K562 (cell line): ENCODE measurements at regions not wholly inside any gene's neighbourhood (a gene's known extent, or its start where the extent isn't known, plus 50 kb on each side); places are given as distances from the start of the nearest gene placed in this dataset.

Experiments used
- ATAC-seq: fragments of 200-7000 bp; cut with Tn5 transposase; 3 replicates; pipeline ENCODE4 v1.9.1; 2020; ENCODE audit warnings: moderate library complexity
- BruUV-seq: library from RNA; stranded (reverse); fragments of 400-500 nt; replicated peaks from 2 replicates; lab custom pipeline; 2021; lab: Mats Ljungman, UMichigan
- CTCF ChIA-PET: fragments of 300-600 bp; formaldehyde crosslinking; extraction: SDS; loops from one replicate; lab custom pipeline; 2021; ENCODE audit warnings: low intra/inter-chr PET ratio; lab: Yijun Ruan, JAX
- POLR2A ChIA-PET: fragments of 300-600, 350-650 bp; sonication (Branson Sonifier 250); formaldehyde crosslinking; extraction: SDS; loops from one replicate; lab custom pipeline; 2021; ENCODE audit warnings: antibody characterized with exemption, inconsistent platforms; lab: Yijun Ruan, JAX
- DNase-seq, 4 experiments: peaks; one replicate each; pipeline versions ENCODE4 v3.0.0 to v3.0.0-alpha.2; 2011 to 2018; ENCODE audit warnings: low spot score in 3 of 4, mixed read lengths in 3 of 4; ENCODE audit errors: extremely low read depth in 1 of 4
- FAIRE-seq: peaks from 2 replicates; lab custom pipeline; 2011; peaks lifted over from hg19 to GRCh38; lab: Jason Lieb, UNC
- H2AFZ ChIP-seq: 2 replicates; pipeline ENCODE4 v1.6.0; 2011; ENCODE audit warnings: low read depth, low read length, control low read depth, inconsistent platforms
- H3K27ac ChIP-seq: fragments of 200-600 bp; 3 replicates; pipeline ENCODE4 v1.8.0; 2011; ENCODE audit warnings: low read depth, mild to moderate bottlenecking, control low read depth, inconsistent platforms, low read length, moderate library complexity, mixed read lengths; ENCODE audit errors: extremely low read depth
- H3K27me3 ChIP-seq, 2 experiments: fragments of 300-600 bp in 1 of 2; 2 replicates in 1 of 2; 3 replicates in 1 of 2; pipeline versions ENCODE4 v1.6.0 to v1.8.0; 2011; ENCODE audit warnings: inconsistent platforms in 2 of 2, low read length in 2 of 2, mild to moderate bottlenecking in 1 of 2, mixed read lengths in 1 of 2, moderate library complexity in 1 of 2; ENCODE audit not compliant: control insufficient read depth in 2 of 2, insufficient read depth in 2 of 2
- H3K36me3 ChIP-seq: fragments of 300-600 bp; 3 replicates; pipeline ENCODE4 v1.8.0; 2011; ENCODE audit warnings: mild to moderate bottlenecking, low read length, inconsistent platforms; ENCODE audit not compliant: control insufficient read depth, insufficient read depth
- H3K4me1 ChIP-seq, 2 experiments: fragments of 200-600 bp in 1 of 2; replicated peaks in 1 of 2; 2 replicates in 1 of 2; 3 replicates in 1 of 2; pipeline versions ENCODE4 v1.5.1 to v1.8.0; 2011; ENCODE audit warnings: inconsistent platforms in 2 of 2, low read length in 2 of 2, mild to moderate bottlenecking in 1 of 2, mixed read lengths in 1 of 2, moderate library complexity in 1 of 2; ENCODE audit not compliant: control insufficient read depth in 2 of 2, insufficient read depth in 2 of 2
- H3K4me2 ChIP-seq: 2 replicates; pipeline ENCODE4 v1.6.1; 2011; ENCODE audit warnings: low read length, control low read depth, inconsistent platforms, mixed read lengths; ENCODE audit not compliant: insufficient read depth
- H3K4me3 ChIP-seq: fragments of 200-600 bp; sonication (generic), shearing (Covaris generic); 2 replicates; pipeline ENCODE4 v1.5.1; 2016; ENCODE audit warnings: control low read depth, inconsistent platforms
- H3K79me2 ChIP-seq: fragments of 200-600 bp; 3 replicates; pipeline ENCODE4 v1.8.0; 2011; ENCODE audit warnings: low read length, inconsistent platforms; ENCODE audit not compliant: control insufficient read depth, insufficient read depth
- H3K9ac ChIP-seq, 2 experiments: 2 replicates each; pipeline versions ENCODE4 v1.6.0 to v1.6.1; 2011; ENCODE audit warnings: low read depth in 2 of 2, low read length in 2 of 2, control low read depth in 1 of 2, inconsistent platforms in 1 of 2, mild to moderate bottlenecking in 1 of 2, mixed read lengths in 1 of 2; ENCODE audit not compliant: insufficient read depth in 1 of 2
- H3K9me1 ChIP-seq: one replicate; pipeline ENCODE4 v1.6.0; 2011; ENCODE audit warnings: inconsistent platforms, mild to moderate bottlenecking, low read length, moderate library complexity; ENCODE audit not compliant: control insufficient read depth, insufficient read depth
- H3K9me3 ChIP-seq: replicated peaks from 2 replicates; pipeline ENCODE4 v1.5.1; 2011; ENCODE audit warnings: low read depth, low read length, inconsistent platforms; ENCODE audit not compliant: control insufficient read depth, insufficient read depth
- H4K20me1 ChIP-seq: replicated peaks from 2 replicates; pipeline ENCODE4 v1.6.1; 2011; ENCODE audit warnings: low read length, inconsistent platforms, mixed read lengths; ENCODE audit not compliant: control insufficient read depth, insufficient read depth
- MBD2 ChIP-seq: sonication (generic); IDR thresholded peaks from 2 replicates; pipeline ENCODE4 v1.6.1; 2016; ENCODE audit warnings: low read depth, borderline replicate concordance
- RCOR1 ChIP-seq, 2 experiments: IDR thresholded peaks; 2 replicates each; pipeline ENCODE4 v1.6.1; 2012; ENCODE audit warnings: low read depth in 2 of 2, low read length in 2 of 2, borderline replicate concordance in 1 of 2, improper control_type of control experiment in 1 of 2
- SAFB ChIP-seq: fragments of 200-400 bp; formaldehyde crosslinking; IDR thresholded peaks from 2 replicates; pipeline ENCODE4 v1.6.1; 2017; ENCODE audit warnings: low read depth, low read length, borderline replicate concordance
- SIRT6 ChIP-seq: IDR thresholded peaks from one replicate; pipeline ENCODE4 v1.6.1; 2012; ENCODE audit warnings: low read depth, mild to moderate bottlenecking, control low read depth, inconsistent platforms, low read length, moderate library complexity
- TCF7 ChIP-seq: sonication (generic); IDR thresholded peaks from 2 replicates; pipeline ENCODE4 v1.6.1; 2016; ENCODE audit warnings: antibody characterized with exemption, borderline replicate concordance
- TCFL5 ChIP-seq: fragments of 250-450 bp; sonication (Bioruptor Pico); conservative IDR thresholded peaks from 2 replicates; pipeline ENCODE4 v1.6.1; 2021; ENCODE audit warnings: mild to moderate bottlenecking, moderate library complexity, matching md5 sums
- ZNF24 ChIP-seq: fragments of 450-650 bp; IDR thresholded peaks from 2 replicates; pipeline ENCODE4 v1.6.1; 2016
- ZNF77 ChIP-seq: fragments of 250-450 bp; sonication (Bioruptor Pico); IDR thresholded peaks from 2 replicates; pipeline ENCODE4 v1.5.0; 2020
- ZNF778 ChIP-seq: fragments of 450-650 bp; formaldehyde crosslinking; IDR thresholded peaks from 2 replicates; pipeline ENCODE4 v1.4.0; 2020; ENCODE audit warnings: mild to moderate bottlenecking, moderate library complexity
- WGBS: fragments of 100-300 bp; shearing (Covaris generic); methylation state at CpG from one replicate; pipeline ENCODE4 v1.1.6; 2016; ENCODE audit warnings: low coverage, mixed read lengths; ENCODE audit not compliant: insufficient coverage; ENCODE audit errors: missing lambda C conversion rate; 5-methylcytosine and 5-hydroxymethylcytosine counted together
- in situ Hi-C: fragments of 300-500 bp; cut with MboI; formaldehyde crosslinking; loops from 4 replicates; pipeline ENCODE4 v1.15.0; 2018; ENCODE audit warnings: inconsistent platforms, mixed read lengths
- intact Hi-C: fragments of 100-400 bp; cut with micrococcal nuclease; formaldehyde crosslinking; loops from 2 replicates; pipeline ENCODE4 v1.14.2; 2022
- TF ChIP-seq, protein P1 (sequence below): fragments of 450-650 bp; IDR thresholded peaks from 2 replicates; pipeline ENCODE4 v1.6.1; 2016; ENCODE audit warnings: borderline replicate concordance
- TF ChIP-seq, protein P2 (sequence below): fragments of 450-650 bp; formaldehyde crosslinking; conservative IDR thresholded peaks from 2 replicates; pipeline ENCODE4 v1.4.0; 2022; ENCODE audit warnings: mild to moderate bottlenecking, missing genetic modification characterization
- TF ChIP-seq, protein P3 (sequence below): fragments of 450-650 bp; formaldehyde crosslinking; IDR thresholded peaks from 2 replicates; pipeline ENCODE4 v1.4.0; 2022; ENCODE audit warnings: missing genetic modification characterization

DNA sequence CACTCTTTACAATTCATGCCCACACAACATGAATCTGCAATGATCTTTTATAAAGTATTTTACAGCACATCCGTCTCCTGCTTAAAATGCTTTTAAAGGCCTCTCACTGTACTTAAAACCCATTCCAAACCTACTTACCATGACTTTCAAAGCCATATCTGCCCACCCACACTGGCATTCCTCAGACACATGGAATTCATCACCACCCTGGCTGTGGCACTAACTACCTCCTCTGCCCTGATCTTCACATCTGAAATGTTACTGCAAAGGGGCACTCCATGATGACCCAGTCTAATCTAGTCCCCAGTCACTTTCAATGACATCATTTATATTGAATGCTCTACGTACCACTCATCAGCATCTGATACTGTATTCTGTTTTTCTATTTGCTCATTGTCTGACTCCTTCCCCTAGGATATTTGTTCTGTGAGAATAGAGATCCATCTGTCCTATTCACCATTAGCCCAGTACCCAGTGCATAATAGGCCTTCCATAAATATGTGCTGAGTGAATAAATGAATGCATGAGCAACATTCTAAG is 193.2 kb upstream of the KIF2A start:
- 4% methylated on average over 2 of the region's 2 CpGs for WGBS
- no peak overlapping the region for H3K9ac ChIP-seq
- no peaks in the 10 kb centered on the region; the same call in 1 of the 2 replicates for H4K20me1 ChIP-seq
- ChIA-PET CTCF (no interaction called here), POLR2A (no interaction called here)
- no peak overlapping the region for H3K4me3 ChIP-seq
- H3K27me3 ChIP-seq: no peaks in the 10 kb centered on the region
- no peak for FAIRE-seq
- H3K27ac ChIP-seq: no peak overlapping the region
- H3K36me3 ChIP-seq: no peaks in the 10 kb centered on the region
- no peak for DNase-seq
- in situ Hi-C loops: no loop called here
- H3K9me3 ChIP-seq: no peaks in the 10 kb centered on the region
- no peak overlapping the region for H2AFZ ChIP-seq
- no TSS peak for BruUV-seq
- H3K4me1 ChIP-seq: no peaks in the 10 kb centered on the region
- intact Hi-C loops: no loop called here
- H3K9me1 ChIP-seq: no peaks in the 10 kb centered on the region
- ATAC-seq: no peak
- no peaks in the 10 kb centered on the region for H3K79me2 ChIP-seq
- H3K4me2 ChIP-seq: no peak overlapping the region
- TF ChIP-seq ZNF778 (CRISPR knock-in tag) (no peak), SAFB (no peak)
- TF ChIP-seq, protein P1, sequence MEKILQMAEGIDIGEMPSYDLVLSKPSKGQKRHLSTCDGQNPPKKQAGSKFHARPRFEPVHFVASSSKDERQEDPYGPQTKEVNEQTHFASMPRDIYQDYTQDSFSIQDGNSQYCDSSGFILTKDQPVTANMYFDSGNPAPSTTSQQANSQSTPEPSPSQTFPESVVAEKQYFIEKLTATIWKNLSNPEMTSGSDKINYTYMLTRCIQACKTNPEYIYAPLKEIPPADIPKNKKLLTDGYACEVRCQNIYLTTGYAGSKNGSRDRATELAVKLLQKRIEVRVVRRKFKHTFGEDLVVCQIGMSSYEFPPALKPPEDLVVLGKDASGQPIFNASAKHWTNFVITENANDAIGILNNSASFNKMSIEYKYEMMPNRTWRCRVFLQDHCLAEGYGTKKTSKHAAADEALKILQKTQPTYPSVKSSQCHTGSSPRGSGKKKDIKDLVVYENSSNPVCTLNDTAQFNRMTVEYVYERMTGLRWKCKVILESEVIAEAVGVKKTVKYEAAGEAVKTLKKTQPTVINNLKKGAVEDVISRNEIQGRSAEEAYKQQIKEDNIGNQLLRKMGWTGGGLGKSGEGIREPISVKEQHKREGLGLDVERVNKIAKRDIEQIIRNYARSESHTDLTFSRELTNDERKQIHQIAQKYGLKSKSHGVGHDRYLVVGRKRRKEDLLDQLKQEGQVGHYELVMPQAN: no peak
- TF ChIP-seq, all 486 proteins: peak for 0

DNA sequence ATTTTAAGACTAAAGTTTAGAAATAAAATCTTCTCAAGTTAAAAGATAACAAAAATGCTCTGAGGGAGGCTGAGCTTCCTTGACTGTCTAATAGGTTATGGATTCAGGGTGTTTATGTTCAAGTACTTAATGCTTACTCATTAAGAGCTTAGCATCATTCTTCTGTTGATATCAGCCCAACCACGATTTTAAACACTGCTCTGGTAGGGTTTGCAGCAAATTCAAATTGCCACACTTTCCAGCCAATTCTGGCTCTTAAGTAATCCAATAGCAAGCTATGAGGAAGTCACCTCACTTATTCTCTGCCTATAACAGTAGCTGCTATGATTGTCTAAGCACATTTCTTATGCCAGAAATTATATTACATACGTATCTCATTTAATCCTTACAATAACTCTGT is 191.0 kb upstream of the KIF2A start:
- Histone ChIP-seq H2AFZ (no peak overlapping the region), H3K9me3 (no peaks in the 10 kb centered on the region), H3K27me3 (peaks cover 0 to 4% of the 10 kb centered on the region in 2 experiments; a peak in 1 of 5 replicates), H3K4me2 (no peak overlapping the region), H3K79me2 (no peaks in the 10 kb centered on the region), H3K27ac (no peak overlapping the region), H3K4me3 (no peak overlapping the region), H4K20me1 (no peaks in the 10 kb centered on the region; the same call in 1 of the 2 replicates), H3K4me1 (no peaks in the 10 kb centered on the region), H3K9me1 (no peaks in the 10 kb centered on the region), H3K9ac (no peak overlapping the region), H3K36me3 (no peaks in the 10 kb centered on the region)
- 0% methylated on average over 2 of the region's 2 CpGs for WGBS
- ChIA-PET CTCF (no interaction called here), POLR2A (no interaction called here)
- ATAC-seq: no peak
- DNase-seq: no peak
- BruUV-seq: no TSS peak
- in situ Hi-C loops (no loop called here), intact Hi-C loops (no loop called here)
- no peak for FAIRE-seq
- TF ChIP-seq MBD2 (no peak), RCOR1 (IDR thresholded peaks at IDR 0.05; ENCODE audit: borderline replicate concordance in 1 of 2, low read depth in 2 of 2, low read length in 2 of 2) (no peak), ZNF77 (CRISPR knock-in tag) (no peak), TCFL5 (CRISPR knock-in tag) (no peak), TCF7 (no peak), SIRT6 (no peak), ZNF24 (no peak)
- TF ChIP-seq, protein P2, sequence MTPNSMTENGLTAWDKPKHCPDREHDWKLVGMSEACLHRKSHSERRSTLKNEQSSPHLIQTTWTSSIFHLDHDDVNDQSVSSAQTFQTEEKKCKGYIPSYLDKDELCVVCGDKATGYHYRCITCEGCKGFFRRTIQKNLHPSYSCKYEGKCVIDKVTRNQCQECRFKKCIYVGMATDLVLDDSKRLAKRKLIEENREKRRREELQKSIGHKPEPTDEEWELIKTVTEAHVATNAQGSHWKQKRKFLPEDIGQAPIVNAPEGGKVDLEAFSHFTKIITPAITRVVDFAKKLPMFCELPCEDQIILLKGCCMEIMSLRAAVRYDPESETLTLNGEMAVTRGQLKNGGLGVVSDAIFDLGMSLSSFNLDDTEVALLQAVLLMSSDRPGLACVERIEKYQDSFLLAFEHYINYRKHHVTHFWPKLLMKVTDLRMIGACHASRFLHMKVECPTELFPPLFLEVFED: no peak
- TF ChIP-seq, protein P3, sequence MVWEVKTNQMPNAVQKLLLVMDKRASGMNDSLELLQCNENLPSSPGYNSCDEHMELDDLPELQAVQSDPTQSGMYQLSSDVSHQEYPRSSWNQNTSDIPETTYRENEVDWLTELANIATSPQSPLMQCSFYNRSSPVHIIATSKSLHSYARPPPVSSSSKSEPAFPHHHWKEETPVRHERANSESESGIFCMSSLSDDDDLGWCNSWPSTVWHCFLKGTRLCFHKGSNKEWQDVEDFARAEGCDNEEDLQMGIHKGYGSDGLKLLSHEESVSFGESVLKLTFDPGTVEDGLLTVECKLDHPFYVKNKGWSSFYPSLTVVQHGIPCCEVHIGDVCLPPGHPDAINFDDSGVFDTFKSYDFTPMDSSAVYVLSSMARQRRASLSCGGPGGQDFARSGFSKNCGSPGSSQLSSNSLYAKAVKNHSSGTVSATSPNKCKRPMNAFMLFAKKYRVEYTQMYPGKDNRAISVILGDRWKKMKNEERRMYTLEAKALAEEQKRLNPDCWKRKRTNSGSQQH (CRISPR knock-in tag): no peak
